ENCODE measurements at regions not wholly inside any gene's neighbourhood (a gene's known extent, or its start where the extent isn't known, plus 50 kb on each side); places are given as distances from the start of the nearest gene placed in this dataset.

DNA sequence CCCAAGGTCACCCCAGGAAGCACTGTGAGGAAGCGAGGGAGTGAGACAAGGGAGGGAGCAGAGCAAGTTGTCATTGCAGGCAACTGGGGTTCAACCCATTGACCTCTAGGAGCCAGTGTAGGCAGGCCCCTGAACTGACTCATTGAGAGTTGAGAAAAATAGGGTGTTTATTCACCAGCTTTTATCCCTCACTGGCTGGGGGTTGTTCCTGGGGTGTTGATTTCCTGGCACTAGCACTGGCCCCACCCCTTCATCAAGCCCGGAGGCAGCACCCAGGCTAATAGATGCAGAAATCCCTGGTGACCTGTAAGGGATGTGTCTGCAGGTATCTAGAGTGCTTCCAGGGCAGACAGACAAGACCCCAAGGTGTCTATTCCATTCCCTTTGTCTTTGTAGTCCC is 183.9 kb downstream of the ARRDC4 start:
- no peak for DNase-seq (ENCODE audit: low read depth)

- no peak for DNase-seq (ENCODE audit: low read depth)
These were observed 185.7 kb downstream of the ARRDC4 start for GRCh38 chr15:98146031-98146820.

GRCh38 chr15:98147415-98147814 is 186.9 kb downstream of the ARRDC4 start:
- no peak for DNase-seq (ENCODE audit: low read depth)

- no peak for DNase-seq (ENCODE audit: low read depth)
These were observed 189.6 kb downstream of the ARRDC4 start for GRCh38 chr15:98150084-98150483.

GRCh38 chr15:98150536-98150935 is 190.0 kb downstream of the ARRDC4 start:
- DNase-seq (ENCODE audit: low read depth), result no peak

DNA sequence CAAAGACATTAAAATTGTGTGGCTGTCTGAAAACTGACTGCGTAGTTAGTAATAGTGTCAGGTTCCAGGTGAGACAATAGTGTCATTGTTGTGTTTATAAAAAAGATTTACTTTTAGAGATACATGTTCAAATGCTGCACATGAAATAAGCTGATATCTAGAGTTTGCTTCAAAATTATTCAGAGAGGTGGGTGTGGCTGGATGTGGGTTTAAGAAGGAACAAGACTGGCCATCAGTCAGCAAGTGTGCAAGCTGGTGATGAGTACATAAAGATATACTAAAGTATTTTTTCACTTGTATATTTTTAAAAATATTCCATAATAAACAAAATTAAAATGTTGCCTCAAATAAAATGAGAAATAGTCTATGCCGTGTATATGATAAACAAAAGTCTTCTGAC is 190.6 kb downstream of the ARRDC4 start:
- no peak for DNase-seq (ENCODE audit: low read depth)

DNA sequence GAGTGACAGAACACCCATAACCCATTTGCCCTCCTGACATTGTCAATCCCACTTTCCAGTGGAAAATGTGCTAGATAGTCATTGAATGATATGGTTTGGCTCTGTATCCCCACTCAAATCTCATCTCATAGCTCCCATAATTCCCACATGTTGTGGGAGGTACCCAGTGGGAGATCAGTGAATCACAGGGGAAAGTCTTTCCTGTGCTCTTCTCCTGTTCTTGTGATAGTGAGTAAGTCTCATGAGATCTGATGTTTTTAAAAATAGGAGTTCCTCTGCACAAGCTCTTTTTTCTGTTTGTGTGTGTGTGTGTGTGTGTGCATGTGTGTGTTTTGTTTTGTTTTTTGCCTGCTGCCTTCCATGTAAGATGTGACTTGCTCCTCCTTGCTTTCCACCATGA is 191.7 kb downstream of the ARRDC4 start:
- no peak for DNase-seq (ENCODE audit: low read depth)

DNA sequence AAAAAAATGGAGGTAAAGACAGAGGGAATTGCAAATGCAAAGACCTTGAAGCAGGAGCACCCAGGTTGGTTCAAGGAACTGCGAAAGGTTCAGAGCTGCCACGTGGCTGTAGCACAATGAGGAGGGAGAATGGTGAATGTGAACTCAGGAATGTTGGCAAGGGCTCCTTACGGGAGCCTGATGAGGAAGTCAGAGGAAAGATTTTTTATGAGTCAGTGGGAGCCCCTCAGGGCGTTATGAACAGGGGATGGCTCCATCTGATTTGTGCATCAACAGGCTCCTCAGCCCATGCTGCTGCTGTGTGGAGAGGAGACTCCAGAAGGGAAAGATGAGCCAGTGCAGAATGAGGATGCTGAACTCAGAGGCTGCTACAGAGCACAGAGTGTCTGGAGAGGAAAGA is 194.4 kb downstream of the ARRDC4 start:
- no peak for DNase-seq (ENCODE audit: low read depth)

GRCh38 chr15:98155356-98155755 is 194.9 kb downstream of the ARRDC4 start:
- no peak for DNase-seq (ENCODE audit: low read depth)

DNA sequence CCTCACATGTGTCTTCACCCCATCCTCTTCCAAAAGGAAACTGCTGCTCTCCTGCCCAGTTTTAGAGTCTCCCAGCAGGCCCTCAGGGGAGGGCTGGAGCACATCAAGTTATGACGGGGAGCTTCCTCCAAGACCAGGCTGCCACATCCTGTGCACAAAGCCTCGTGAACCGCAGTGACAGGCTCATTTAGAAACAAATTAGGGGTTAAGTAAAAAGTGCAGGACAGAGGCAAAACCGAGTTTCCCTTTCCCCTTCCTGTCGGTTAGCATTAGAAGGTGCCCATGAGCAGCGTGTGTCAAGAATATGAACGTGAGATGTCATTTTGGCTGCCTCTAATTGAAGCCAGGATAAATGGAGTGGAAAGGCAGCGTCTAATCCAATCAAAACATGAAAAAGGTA is 199.7 kb downstream of the ARRDC4 start:
- no peak for DNase-seq (ENCODE audit: low read depth)

GRCh38 chr15:98163319-98164045 is 203.0 kb downstream of the ARRDC4 start:
- DNase-seq (ENCODE audit: low read depth), result no peak

- DNase-seq (ENCODE audit: low read depth), result no peak
These were observed 204.1 kb downstream of the ARRDC4 start for GRCh38 chr15:98164571-98164970.

DNA sequence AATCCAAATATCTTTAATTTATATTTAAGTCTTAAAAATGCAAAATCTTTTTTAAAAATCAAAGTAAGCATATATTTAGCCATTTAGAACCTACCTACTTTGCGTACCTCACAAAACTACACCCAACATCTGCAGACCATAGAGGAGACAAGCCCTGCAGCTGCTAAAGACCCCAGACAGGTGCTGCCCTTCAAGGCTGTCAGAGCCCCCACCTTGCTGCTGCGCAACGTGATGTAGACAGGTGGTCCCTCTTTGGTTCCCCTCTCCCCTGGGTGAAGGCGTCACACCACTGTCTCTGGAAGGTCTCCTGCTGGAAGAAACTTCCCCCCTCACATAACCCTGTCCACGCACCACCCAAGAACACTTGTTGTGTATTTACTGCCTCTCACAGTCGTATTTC is 204.5 kb downstream of the ARRDC4 start:
- no peak for DNase-seq (ENCODE audit: low read depth)

- no peak for DNase-seq (ENCODE audit: low read depth)
These were observed 207.3 kb downstream of the ARRDC4 start for GRCh38 chr15:98167722-98168268.

DNA sequence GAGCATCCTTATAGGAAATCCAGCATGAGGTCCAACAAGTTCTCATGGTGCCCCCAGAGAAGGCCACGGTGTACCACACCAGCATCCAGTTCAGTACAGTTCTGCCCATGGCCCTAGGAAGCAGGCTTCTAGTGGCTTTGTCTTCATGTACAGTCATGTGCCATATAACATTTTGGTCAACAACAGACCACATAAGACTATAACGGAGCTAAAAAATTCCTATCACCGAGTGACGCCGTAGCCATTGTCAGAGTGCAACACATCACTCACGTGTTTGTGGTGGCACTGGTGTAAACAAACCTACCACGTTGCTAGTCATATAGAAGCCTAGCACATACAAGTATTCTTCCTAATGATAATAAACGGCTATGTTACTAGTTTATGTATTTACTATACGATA is 209.0 kb downstream of the ARRDC4 start:
- no peak for DNase-seq (ENCODE audit: low read depth)

DNA sequence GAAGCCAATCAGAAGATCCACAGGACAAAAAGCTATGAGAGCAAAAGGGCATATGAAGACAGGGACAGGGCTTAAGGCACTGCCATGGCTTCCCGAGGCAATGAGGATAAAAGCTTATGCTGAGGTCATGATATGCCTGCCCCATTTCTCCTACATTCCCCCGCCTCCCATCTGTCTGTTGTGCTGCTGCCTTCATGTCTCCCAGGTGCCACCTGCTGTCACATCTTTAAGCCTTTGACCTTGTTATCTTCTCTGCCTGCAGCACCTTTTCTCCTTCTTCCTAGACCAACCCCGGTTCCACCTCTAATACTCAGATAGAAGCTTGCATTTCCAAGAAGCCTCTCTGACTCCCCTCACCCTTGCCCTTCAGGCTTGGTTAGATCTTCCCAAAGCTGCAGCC is 213.8 kb downstream of the ARRDC4 start:
- no peak for DNase-seq (ENCODE audit: low read depth)

GRCh38 chr15:98174841-98175240 is 214.3 kb downstream of the ARRDC4 start:
- no peak for DNase-seq (ENCODE audit: low read depth)

- no peak for DNase-seq (ENCODE audit: low read depth)
These were observed 217.6 kb downstream of the ARRDC4 start for GRCh38 chr15:98177966-98178592.

DNA sequence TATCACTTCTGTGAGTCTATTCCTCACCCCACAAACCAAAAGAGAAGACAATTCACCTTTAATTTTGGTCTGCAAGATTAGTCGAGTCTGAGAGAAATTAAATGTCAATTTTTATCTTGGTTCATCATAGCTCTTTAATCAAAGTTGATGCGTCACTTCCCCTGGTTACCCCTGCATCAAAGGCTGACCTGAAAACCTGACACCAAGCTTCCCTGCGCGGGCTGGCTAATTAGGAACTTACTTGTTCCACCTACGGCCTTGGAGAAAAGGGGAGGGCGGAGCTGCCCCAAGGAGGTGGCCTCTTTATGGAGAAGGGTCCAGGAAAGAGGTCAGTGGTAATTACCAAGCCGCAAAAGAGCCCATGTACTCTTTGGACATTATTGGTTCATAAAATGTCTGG is 218.4 kb downstream of the ARRDC4 start:
- DNase-seq (ENCODE audit: low read depth), result no peak

DNA sequence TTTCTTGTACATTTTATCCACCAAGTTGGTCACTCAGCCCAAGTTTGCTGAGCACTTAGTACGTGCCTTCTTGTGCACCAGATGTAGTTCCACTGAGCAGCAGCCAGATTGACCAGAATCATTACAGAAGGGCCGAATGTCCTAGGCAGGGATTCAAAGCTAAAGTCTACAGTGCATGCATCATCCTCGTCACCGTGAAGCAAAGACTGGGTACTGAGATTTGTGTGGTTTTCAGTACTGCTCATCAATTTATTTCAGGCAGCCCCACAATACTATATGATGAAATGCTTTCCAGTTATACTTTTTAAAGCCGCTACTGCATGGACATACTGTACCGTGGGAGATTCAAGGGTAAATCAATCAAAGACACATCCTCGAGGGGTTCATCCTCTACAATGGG is 227.0 kb downstream of the ARRDC4 start:
- DNase-seq (ENCODE audit: low read depth), result no peak

DNA sequence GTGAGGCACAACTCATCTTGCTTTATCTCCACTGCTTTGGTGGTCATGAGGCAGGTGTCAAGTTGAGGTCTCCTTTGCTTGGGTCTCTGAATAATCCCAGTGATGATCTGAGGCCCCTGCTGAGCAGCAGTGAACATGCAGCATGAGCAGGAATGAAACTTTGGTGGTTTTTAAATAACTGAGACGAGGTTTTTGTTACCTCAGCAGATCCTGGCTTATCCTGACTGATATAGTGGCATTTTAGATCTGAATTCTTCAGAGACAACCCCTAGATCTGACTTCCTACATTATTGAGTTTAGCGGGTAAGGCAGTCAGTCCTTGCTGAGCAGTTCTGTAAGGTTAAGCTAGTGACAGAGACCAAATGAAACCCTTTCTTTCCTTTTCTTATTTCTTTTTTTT is 230.4 kb downstream of the ARRDC4 start:
- DNase-seq (ENCODE audit: low read depth), result no peak

- no peak for DNase-seq (ENCODE audit: low read depth)
These were observed 235.3 kb downstream of the ARRDC4 start for GRCh38 chr15:98195796-98196195.

- no peak for DNase-seq (ENCODE audit: low read depth)
These were observed 235.9 kb downstream of the ARRDC4 start for GRCh38 chr15:98196371-98196770.

All from stimulated activated CD8-positive, alpha-beta memory T cell treated with anti-CD3 and anti-CD28 coated beads, Interleukin-4, amount 100 ng/mL, for 24 hours (primary cell).